ENCODE measurements at regions not wholly inside any gene's neighbourhood (a gene's known extent, or its start where the extent isn't known, plus 50 kb on each side); places are given as distances from the start of the nearest gene placed in this dataset.

DNA sequence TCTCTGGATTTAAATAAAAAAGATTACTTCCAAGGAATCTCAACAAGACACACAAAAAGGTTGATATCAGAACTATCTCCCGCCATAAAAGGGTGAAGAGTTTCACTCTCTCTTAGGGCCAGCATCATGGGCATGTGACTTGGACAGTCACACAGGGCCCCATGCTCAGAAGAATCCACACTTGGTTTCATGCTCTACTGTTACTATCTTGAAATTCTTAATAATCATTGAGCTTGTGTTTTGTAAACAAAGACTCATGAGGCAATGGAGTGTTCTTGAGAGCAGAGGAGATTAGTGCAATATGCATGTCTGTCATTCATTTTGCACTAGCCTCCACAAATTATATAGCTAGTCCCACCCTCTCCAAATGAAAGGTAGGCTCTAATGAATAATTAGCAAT is 58.4 kb downstream of the HMHB1 start:
- no peaks in the 10 kb centered on the region for H3K27me3 ChIP-seq
- no peak for TF ChIP-seq Cebpa-rat (IDR thresholded peaks at IDR 0.05)
- H3K4me2 ChIP-seq: no peak overlapping the region
- H3K9ac ChIP-seq: no peak overlapping the region
- peaks cover 0 to 11% (median 7%) of the 10 kb centered on the region in 10 experiments; a peak in 14 of 20 replicates for H3K4me1 ChIP-seq
- no peaks in the 10 kb centered on the region for H4K20me1 ChIP-seq
- no peak overlapping the region for H3K4me3 ChIP-seq
- no peaks in the 10 kb centered on the region for H3K36me3 ChIP-seq
- H3K27ac ChIP-seq: no peak overlapping the region
- peaks cover 0 to 6% (median 0%) of the 10 kb centered on the region in 11 experiments; a peak in 2 of 22 replicates for H3K9me3 ChIP-seq (replicated peaks in 1 of 11)

DNA sequence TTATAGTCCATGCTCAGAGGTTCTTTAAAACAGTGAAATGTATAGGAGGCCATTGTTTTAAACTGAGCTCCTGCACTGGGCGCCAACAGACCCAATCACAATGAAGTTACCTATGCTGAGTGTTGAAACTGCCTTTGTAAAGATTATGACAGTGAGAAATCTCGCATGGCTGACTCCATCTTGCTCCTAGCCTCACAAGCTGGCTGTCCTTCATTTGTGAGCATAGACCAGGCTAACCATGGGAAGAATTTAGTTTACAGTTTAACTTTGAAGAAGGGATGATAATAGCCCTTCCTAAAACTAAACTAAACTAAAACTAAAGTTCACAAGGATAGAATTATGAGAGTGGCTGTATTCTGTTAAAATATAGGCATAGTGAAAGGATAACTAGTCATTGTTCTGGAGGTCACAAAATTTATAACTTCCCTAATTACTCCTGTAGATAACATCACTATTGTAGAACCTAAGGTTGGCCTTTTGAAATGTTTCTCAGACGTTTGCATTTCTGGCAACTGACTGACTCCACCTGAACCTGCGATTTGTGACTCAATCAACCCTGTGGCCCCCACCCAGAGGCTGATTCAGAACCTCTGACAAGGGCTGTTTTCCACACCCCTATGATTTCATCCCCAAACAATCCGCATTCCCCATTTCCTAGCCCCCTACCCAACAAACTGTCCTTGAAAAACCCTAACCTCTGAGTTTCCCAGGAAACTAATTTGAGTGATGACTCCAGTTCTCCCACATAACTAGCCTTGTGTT is 59.1 kb downstream of the HMHB1 start:
- TF ChIP-seq Cebpa-rat (IDR thresholded peaks at IDR 0.05): no peak
- H3K9me3 ChIP-seq (replicated peaks in 1 of 11): peaks cover 0 to 6% (median 0%) of the 10 kb centered on the region in 11 experiments; a peak in 2 of 22 replicates
- no peak overlapping the region for H3K9ac ChIP-seq
- H3K4me3 ChIP-seq: no peak overlapping the region
- H3K27me3 ChIP-seq: no peaks in the 10 kb centered on the region
- H3K36me3 ChIP-seq: no peaks in the 10 kb centered on the region
- no peaks in the 10 kb centered on the region for H4K20me1 ChIP-seq
- H3K4me1 ChIP-seq: peaks cover 0 to 11% (median under 1%) of the 10 kb centered on the region in 10 experiments; a peak in 2 of 20 replicates
- H3K4me2 ChIP-seq: no peak overlapping the region
- no peak overlapping the region for H3K27ac ChIP-seq

DNA sequence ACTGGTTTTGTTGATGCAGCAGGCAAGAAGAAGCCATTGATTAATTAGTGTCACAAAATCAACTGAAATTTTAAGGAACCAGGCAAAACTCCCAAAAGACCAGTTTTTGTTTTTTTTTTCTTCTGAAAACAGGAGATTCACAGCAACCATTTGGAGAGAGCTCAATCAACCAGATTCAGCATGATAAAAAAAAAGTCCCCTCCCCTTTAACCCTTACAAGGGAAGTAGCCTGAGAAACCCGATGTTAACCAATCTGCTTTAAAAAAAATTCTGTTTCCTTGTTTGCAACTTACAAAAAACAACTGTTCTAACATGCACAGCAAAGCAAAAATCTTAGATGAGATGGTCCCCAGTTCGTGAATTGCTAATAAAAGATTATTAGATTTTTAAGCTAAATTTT is 59.7 kb downstream of the HMHB1 start:
- peaks cover 0 to 11% (median 0%) of the 10 kb centered on the region in 10 experiments; a peak in 1 of 20 replicates for H3K4me1 ChIP-seq
- no peak overlapping the region for H3K4me2 ChIP-seq
- no peak for TF ChIP-seq Cebpa-rat (IDR thresholded peaks at IDR 0.05)
- H3K36me3 ChIP-seq: no peaks in the 10 kb centered on the region
- H3K9me3 ChIP-seq (replicated peaks in 1 of 11): peaks cover 0 to 6% (median 0%) of the 10 kb centered on the region in 11 experiments; a peak in 2 of 22 replicates
- H3K4me3 ChIP-seq: no peak overlapping the region
- no peaks in the 10 kb centered on the region for H3K27me3 ChIP-seq
- H3K27ac ChIP-seq: no peak overlapping the region
- H4K20me1 ChIP-seq: no peaks in the 10 kb centered on the region
- no peak overlapping the region for H3K9ac ChIP-seq

DNA sequence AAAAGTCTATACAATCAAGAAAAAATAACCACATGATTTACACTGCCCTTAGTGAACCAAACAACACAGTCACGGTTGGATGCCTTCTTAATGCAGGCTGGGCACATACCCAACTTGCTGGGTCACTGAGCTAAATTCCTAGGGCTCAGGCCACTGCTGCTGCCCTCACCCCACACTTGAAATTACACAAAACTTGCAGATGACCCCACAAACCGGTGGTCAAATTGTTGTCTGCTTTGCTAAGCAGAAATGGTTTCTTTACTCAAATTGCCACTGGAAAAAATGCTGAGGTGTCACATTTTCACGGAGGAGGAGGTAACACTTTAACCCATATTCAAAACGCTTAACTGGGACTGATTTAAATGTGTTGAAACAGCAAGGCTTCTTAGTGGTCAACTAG is 62.4 kb downstream of the HMHB1 start:
- Histone ChIP-seq H3K27ac (no peak overlapping the region), H3K9ac (no peak overlapping the region), H4K20me1 (no peaks in the 10 kb centered on the region), H3K9me3 (replicated peaks in 1 of 11) (no peaks in the 10 kb centered on the region), H3K4me1 (peaks cover 0 to 11% (median 0%) of the 10 kb centered on the region in 10 experiments; a peak in 1 of 20 replicates), H3K4me3 (no peak overlapping the region), H3K27me3 (no peaks in the 10 kb centered on the region), H3K4me2 (0 out of 22 replicates have a peak overlapping the region, but pooled peaks of 1 of the 11 experiments have one; percentile 15), H3K36me3 (no peaks in the 10 kb centered on the region)
- TF ChIP-seq Cebpa-rat (IDR thresholded peaks at IDR 0.05): no peak

DNA sequence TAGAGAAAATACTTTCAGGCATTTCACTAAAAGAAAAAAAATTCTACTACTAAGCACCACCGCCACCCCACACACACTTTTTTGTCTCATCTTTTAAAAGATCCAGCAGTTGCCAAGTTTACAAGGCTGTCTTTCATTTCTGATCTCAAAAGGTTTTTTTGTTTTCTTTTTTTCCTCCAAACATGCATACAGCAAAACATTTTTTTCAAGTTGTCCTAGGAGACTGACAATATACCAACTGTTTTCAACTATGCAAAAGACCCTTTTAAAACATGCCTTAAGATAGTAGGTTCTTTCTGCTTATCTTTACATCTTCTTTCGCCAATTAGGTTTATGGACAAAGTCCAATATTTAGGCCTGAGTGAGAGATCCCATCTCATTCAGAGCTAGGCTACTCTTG is 65.2 kb downstream of the HMHB1 start:
- no peaks in the 10 kb centered on the region for H3K27me3 ChIP-seq
- H3K4me1 ChIP-seq: peaks cover 0 to 11% (median 0%) of the 10 kb centered on the region in 10 experiments; a peak in 1 of 20 replicates
- H3K4me3 ChIP-seq: no peak overlapping the region
- no peak overlapping the region for H3K4me2 ChIP-seq
- no peaks in the 10 kb centered on the region for H3K9me3 ChIP-seq (replicated peaks in 1 of 11)
- TF ChIP-seq Cebpa-rat (IDR thresholded peaks at IDR 0.05): no peak
- H3K27ac ChIP-seq: no peak overlapping the region
- no peak overlapping the region for H3K9ac ChIP-seq
- H4K20me1 ChIP-seq: no peaks in the 10 kb centered on the region
- H3K36me3 ChIP-seq: no peaks in the 10 kb centered on the region

DNA sequence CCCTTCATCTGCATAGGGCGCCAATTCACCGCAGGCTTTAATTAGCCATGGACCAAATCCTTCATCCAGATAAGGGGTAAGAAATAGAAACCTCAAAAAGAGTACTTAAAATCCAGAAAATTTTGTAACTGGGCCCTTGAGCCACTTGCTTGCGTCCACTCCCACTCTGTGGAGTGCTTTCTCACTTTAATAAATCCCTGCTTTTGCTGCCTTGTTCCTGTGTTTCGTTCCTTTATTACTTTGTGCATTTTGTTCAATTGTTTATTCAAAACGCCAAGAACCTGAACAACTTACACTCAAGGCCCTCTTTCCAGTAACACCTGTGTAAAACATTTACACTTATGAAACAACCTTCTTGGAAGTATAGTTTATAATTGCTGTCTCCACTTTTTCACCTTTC is 66.5 kb downstream of the HMHB1 start:
- Histone ChIP-seq H3K27me3 (no peaks in the 10 kb centered on the region), H3K9me3 (replicated peaks in 1 of 11) (no peaks in the 10 kb centered on the region), H3K4me1 (peaks cover 0 to 11% (median 0%) of the 10 kb centered on the region in 10 experiments; a peak in 1 of 20 replicates), H3K4me3 (no peak overlapping the region), H3K9ac (no peak overlapping the region), H3K27ac (no peak overlapping the region), H3K4me2 (no peak overlapping the region), H3K36me3 (no peaks in the 10 kb centered on the region), H4K20me1 (no peaks in the 10 kb centered on the region)
- no peak for TF ChIP-seq Cebpa-rat (IDR thresholded peaks at IDR 0.05)

DNA sequence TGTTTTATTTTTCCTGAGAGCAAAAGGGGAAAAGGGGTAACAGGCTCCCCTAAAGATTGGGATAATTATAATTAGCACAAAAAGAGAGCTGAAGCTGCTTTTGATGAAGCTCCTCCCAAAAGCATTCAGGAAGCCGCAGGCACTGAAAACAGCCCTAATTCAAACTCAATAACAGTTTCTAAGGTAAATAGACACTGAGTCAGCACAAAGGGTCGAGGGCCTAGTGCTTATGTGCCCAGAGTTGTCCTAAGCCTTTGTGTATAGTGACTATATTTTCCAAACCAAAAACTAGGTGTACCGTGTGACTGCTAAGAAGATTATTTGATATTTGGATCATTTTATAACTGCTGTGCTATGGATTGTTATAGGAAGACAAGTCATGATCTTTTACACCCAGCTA is 67.7 kb downstream of the HMHB1 start:
- Histone ChIP-seq H4K20me1 (no peaks in the 10 kb centered on the region), H3K4me2 (no peak overlapping the region), H3K4me1 (peaks cover 0 to 2% (median 0%) of the 10 kb centered on the region in 10 experiments; a peak in 1 of 20 replicates), H3K27me3 (no peaks in the 10 kb centered on the region), H3K9me3 (replicated peaks in 1 of 11) (no peaks in the 10 kb centered on the region), H3K4me3 (no peak overlapping the region), H3K27ac (no peak overlapping the region), H3K36me3 (no peaks in the 10 kb centered on the region), H3K9ac (no peak overlapping the region)
- no peak for TF ChIP-seq Cebpa-rat (IDR thresholded peaks at IDR 0.05)

DNA sequence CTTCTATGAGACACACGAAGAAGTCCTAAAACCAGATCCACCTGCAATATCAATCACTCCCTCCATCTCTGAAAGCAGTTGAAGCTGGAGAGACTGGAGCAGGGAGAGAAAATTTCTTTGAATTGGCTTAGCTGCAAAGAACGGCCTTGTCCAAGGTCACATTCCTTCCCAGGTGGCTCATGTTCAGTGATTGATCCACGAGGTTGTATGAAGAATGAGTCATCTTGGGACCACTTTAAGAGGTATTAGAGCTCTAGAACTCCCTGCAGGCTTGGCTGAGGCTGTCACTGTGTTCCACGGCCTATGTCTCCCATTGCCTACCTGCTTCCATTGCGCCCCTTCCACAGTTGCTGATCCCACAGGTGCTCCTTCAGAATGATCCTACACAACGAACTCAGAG is 68.2 kb downstream of the HMHB1 start:
- Histone ChIP-seq H3K36me3 (no peaks in the 10 kb centered on the region), H3K4me2 (no peak overlapping the region), H3K4me3 (no peak overlapping the region), H3K9me3 (replicated peaks in 1 of 11) (no peaks in the 10 kb centered on the region), H3K27ac (no peak overlapping the region), H3K27me3 (no peaks in the 10 kb centered on the region), H3K4me1 (no peaks in the 10 kb centered on the region), H3K9ac (no peak overlapping the region), H4K20me1 (no peaks in the 10 kb centered on the region)
- TF ChIP-seq Cebpa-rat (IDR thresholded peaks at IDR 0.05): no peak

DNA sequence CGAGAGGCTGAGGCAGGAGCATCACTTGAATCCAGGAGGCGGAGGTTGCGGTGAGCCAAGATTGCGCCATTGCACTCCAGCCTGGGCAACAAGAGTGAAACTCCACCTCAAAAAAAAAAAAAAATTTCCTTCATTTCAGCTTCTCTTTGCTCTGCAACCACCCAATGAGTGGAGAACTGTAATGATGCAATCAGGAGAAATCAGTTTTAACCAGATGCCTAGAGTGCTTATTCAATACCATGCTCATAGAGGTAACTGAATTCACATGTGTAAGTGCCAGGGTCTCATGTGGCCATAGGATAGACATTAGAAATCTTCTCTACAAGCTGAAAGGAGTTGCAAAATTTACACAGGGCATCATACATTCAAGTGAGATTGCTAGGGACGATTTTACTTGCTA is 70.6 kb downstream of the HMHB1 start:
- TF ChIP-seq Cebpa-rat (IDR thresholded peaks at IDR 0.05): 0 out of 22 replicates have a peak, but pooled peaks of 1 of the 11 experiments have one; percentile 15
- Histone ChIP-seq H3K36me3 (no peaks in the 10 kb centered on the region), H3K27ac (no peak overlapping the region), H3K4me3 (no peak overlapping the region), H4K20me1 (no peaks in the 10 kb centered on the region), H3K9ac (no peak overlapping the region), H3K9me3 (replicated peaks in 1 of 11) (no peaks in the 10 kb centered on the region), H3K4me2 (no peak overlapping the region), H3K4me1 (no peaks in the 10 kb centered on the region), H3K27me3 (no peaks in the 10 kb centered on the region)

DNA sequence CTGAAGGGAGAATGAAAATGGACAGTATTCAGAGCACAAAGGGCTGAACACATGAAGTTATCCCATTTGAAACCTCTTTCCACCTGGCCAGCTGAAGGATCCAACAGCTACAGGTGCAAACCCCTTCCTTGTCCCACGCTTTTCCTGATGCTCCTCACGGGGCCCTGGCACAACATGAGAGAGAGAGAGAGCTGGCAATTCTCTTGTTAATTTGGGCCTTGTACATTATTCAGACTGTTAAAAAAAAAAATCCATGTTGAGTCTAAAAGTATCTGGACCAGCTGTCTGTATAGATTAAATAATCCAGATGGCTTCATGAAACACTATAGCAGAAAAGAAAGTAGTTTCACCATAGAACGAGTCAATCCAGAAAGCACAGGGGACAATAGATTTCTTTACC is 74.1 kb downstream of the HMHB1 start:
- no peak overlapping the region for H3K9ac ChIP-seq
- H3K27me3 ChIP-seq: no peaks in the 10 kb centered on the region
- no peaks in the 10 kb centered on the region for H4K20me1 ChIP-seq
- H3K4me3 ChIP-seq: no peak overlapping the region
- no peak overlapping the region for H3K4me2 ChIP-seq
- H3K27ac ChIP-seq: no peak overlapping the region
- H3K9me3 ChIP-seq (replicated peaks in 1 of 11): no peaks in the 10 kb centered on the region
- no peaks in the 10 kb centered on the region for H3K4me1 ChIP-seq
- H3K36me3 ChIP-seq: no peaks in the 10 kb centered on the region
- TF ChIP-seq Cebpa-rat (IDR thresholded peaks at IDR 0.05): no peak
